GM12874 (cell line): ENCODE measurements at regions not wholly inside any gene's neighbourhood (a gene's known extent, or its start where the extent isn't known, plus 50 kb on each side); places are given as distances from the start of the nearest gene placed in this dataset.

ENCODE experiments used
- CTCF ChIP-seq: IDR thresholded peaks from 2 replicates; pipeline ENCODE4 v1.5.1; 2011; ENCODE audit warnings: low read depth, mild to moderate bottlenecking, control low read depth, low read length, moderate library complexity; ENCODE audit not compliant: insufficient read depth

GRCh38 chr2:8628866-8629209 lies 53.0 kb upstream of the ID2 start:
- TF ChIP-seq CTCF, result no peak

- no peak for TF ChIP-seq CTCF
These were observed 52.5 kb upstream of the ID2 start for GRCh38 chr2:8629402-8629801.

DNA sequence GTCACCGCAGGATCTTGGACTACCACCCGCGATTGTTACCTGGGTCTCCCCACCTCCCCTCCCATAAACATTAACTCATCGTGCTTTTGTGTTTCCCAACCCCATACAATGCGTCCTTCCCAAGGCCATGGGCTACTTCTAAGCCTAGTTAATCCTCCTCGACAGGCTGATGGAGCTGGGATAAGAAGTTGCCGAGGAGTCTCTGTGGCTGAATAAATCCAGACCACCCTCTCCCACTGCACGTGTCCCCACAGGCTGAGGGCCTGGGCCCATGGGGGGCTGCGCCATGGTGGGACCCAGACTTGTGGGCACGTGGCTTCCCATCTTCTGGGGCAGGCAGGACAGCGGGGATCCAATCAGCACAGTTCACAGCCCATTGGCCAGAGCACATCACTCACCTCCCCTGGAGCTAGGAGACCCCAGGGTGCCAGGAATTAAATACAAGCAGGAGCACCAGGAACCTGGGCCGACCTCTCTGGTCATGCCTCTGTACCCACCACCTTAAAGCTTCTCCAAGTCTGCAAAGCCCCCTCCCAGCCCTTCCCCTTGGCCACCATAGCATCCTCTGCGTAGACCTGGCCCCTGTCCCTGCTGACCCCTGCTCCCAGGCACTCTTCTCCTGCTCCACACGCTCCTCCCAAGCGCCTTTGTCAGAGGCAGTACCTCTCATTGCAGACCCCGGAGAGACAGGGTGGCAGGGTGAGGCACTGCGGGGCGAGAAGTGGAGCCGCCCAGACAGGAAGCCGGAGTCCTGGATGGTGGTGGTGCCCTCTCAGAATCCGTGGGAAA lies 51.0 kb upstream of the ID2 start:
- no peak for TF ChIP-seq CTCF

DNA sequence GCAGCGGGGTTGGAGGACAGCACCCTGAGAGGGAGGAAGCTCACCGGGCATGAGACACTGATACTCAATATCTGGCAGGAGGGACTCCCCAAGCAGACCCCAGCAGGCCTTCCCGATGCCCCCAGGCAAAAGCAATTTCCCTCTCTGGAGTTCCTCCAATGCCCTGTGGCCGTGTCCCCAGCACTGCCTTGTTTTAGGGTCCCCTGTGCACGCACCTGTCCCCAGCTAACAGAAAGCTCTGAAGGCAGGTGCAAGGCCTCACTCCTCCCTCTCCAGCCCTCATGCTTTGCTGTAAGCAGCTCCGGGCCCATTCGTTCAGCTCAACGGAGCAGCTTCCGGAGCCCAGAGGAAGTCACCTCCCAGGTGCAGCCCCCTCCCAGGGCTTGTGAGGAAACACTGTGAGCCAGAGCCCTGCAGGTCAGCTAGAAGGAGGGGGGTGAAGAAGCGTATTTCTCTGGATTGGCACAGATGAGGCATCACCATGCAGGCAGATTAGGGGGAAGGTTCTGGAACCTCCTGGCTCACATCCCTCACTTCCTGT lies 50.3 kb upstream of the ID2 start:
- no peak for TF ChIP-seq CTCF
